MCF 10A (cell line): ENCODE measurements at regions not wholly inside any gene's neighbourhood (a gene's known extent, or its start where the extent isn't known, plus 50 kb on each side); places are given as distances from the start of the nearest gene placed in this dataset.

Source experiments
- BruUV-seq: library from RNA; stranded (reverse); fragments of 400-500 nt; replicated peaks from 2 replicates; lab custom pipeline; 2021; lab: Mats Ljungman, UMichigan
- CTCF ChIA-PET: fragments of 300-600 bp; sonication (Branson Sonifier 250); formaldehyde crosslinking; extraction: SDS; loops from one replicate; lab custom pipeline; 2021; ENCODE audit warnings: antibody characterized with exemption, inconsistent platforms; lab: Yijun Ruan, JAX
- POLR2A ChIA-PET: fragments of 300-600, 350-650 bp; sonication (Branson Sonifier 250); formaldehyde crosslinking; extraction: SDS; loops from one replicate; lab custom pipeline; 2020; ENCODE audit warnings: antibody characterized with exemption, inconsistent platforms; lab: Yijun Ruan, JAX
- DNase-seq: peaks from one replicate; pipeline ENCODE4 v3.0.0-alpha.2; 2018; ENCODE audit not compliant: unreplicated experiment
- H3K27ac Mint-ChIP-seq: one replicate; pipeline ENCODE4 v1.8.0; 2022; ENCODE audit warnings: mild to moderate bottlenecking, low read depth, mixed read lengths; ENCODE audit not compliant: unreplicated experiment
- H3K27me3 Mint-ChIP-seq: one replicate; pipeline ENCODE4 v1.8.0; 2022; ENCODE audit warnings: mixed read lengths; ENCODE audit not compliant: insufficient read depth, unreplicated experiment
- H3K36me3 Mint-ChIP-seq: one replicate; pipeline ENCODE4 v1.8.0; 2022; ENCODE audit warnings: mild to moderate bottlenecking, moderate library complexity, mixed read lengths; ENCODE audit not compliant: insufficient read depth, unreplicated experiment
- H3K4me1 Mint-ChIP-seq: one replicate; pipeline ENCODE4 v1.8.0; 2022; ENCODE audit warnings: mixed read lengths; ENCODE audit not compliant: insufficient read depth, unreplicated experiment
- H3K4me3 Mint-ChIP-seq: one replicate; pipeline ENCODE4 v1.8.0; 2022; ENCODE audit warnings: mild to moderate bottlenecking, moderate library complexity, mixed read lengths; ENCODE audit not compliant: unreplicated experiment
- H3K9me3 Mint-ChIP-seq: one replicate; pipeline ENCODE4 v1.8.0; 2022; ENCODE audit warnings: mixed read lengths; ENCODE audit not compliant: unreplicated experiment
- CTCF ChIP-seq: fragments of 200-600 bp; IDR thresholded peaks from one replicate; pipeline ENCODE4 v1.8.0; 2022; ENCODE audit warnings: antibody characterized with exemption, mild to moderate bottlenecking; ENCODE audit not compliant: unreplicated experiment
- intact Hi-C: fragments of 100-400 bp; cut with micrococcal nuclease; formaldehyde crosslinking; loops from 2 replicates; pipeline ENCODE4 v1.14.1; 2022

GRCh38 chr18:68283834-68284233, 431.1 kb downstream of the TMX3 start:
- Mint-ChIP-seq H3K4me3 (no peak overlapping the region), H3K36me3 (no peaks in the 10 kb centered on the region), H3K27me3 (no peaks in the 10 kb centered on the region), H3K27ac (no peak overlapping the region), H3K4me1 (no peaks in the 10 kb centered on the region), H3K9me3 (no peaks in the 10 kb centered on the region)
- ChIA-PET POLR2A (no interaction called here), CTCF (interaction anchor here (0.6 kb wide), 1 partner anchor 67 kb away, joined by 3 read pairs; no protein-coding TSS in a partner anchor)
- no peak for TF ChIP-seq CTCF
- BruUV-seq: no TSS peak
- intact Hi-C loops: no loop called here
- DNase-seq: no peak

- H3K36me3 Mint-ChIP-seq: no peaks in the 10 kb centered on the region
- CTCF ChIA-PET: no interaction called here
- no peak overlapping the region for H3K4me3 Mint-ChIP-seq
- no peak overlapping the region for H3K27ac Mint-ChIP-seq
- TF ChIP-seq CTCF: no peak
- H3K27me3 Mint-ChIP-seq: no peaks in the 10 kb centered on the region
- no TSS peak for BruUV-seq
- H3K4me1 Mint-ChIP-seq: no peaks in the 10 kb centered on the region
- POLR2A ChIA-PET: no interaction called here
- intact Hi-C loops: no loop called here
- DNase-seq: no peak
- no peaks in the 10 kb centered on the region for H3K9me3 Mint-ChIP-seq
Observed at GRCh38 chr18:68282232-68282631, 432.7 kb downstream of the TMX3 start.

GRCh38 chr18:68275616-68276015, 439.3 kb downstream of the TMX3 start:
- Mint-ChIP-seq H3K27me3 (no peaks in the 10 kb centered on the region), H3K27ac (peak overlapping the region; percentile 43), H3K9me3 (no peaks in the 10 kb centered on the region), H3K4me1 (peaks cover 10% of the 10 kb centered on the region), H3K36me3 (no peaks in the 10 kb centered on the region), H3K4me3 (no peak overlapping the region)
- CTCF ChIA-PET: interaction anchor here (1.2 kb wide), 1 partner anchor 73 kb away, joined by 3 read pairs; no protein-coding TSS in a partner anchor
- intact Hi-C loops: no loop called here
- POLR2A ChIA-PET: no interaction called here
- no TSS peak for BruUV-seq
- TF ChIP-seq CTCF: no peak
- peak; percentile 58 for DNase-seq

- BruUV-seq: no TSS peak
- no peak for DNase-seq
- Mint-ChIP-seq H3K36me3 (no peaks in the 10 kb centered on the region), H3K4me3 (no peak overlapping the region), H3K9me3 (peaks cover 8% of the 10 kb centered on the region), H3K4me1 (no peaks in the 10 kb centered on the region), H3K27ac (no peak overlapping the region), H3K27me3 (no peaks in the 10 kb centered on the region)
- ChIA-PET CTCF (interaction anchor here (0.6 kb wide), 1 partner anchor 739 kb away, joined by 3 read pairs; no protein-coding TSS in a partner anchor), POLR2A (interaction anchor here (0.6 kb wide), 1 partner anchor 1109 kb away, joined by 4 read pairs; no protein-coding TSS in a partner anchor)
- intact Hi-C loops: no loop called here
- no peak for TF ChIP-seq CTCF
Observed at GRCh38 chr18:68270017-68270416, 444.9 kb downstream of the TMX3 start.
